ENCODE measurements at regions not wholly inside any gene's neighbourhood (a gene's known extent, or its start where the extent isn't known, plus 50 kb on each side); places are given as distances from the start of the nearest gene placed in this dataset.
"Not testable (repeated sequence)": the region's sequence is repeated elsewhere in the genome, so short reads cannot be mapped to it uniquely, and the experiment has no call there.

- not testable (repeated sequence) for DNase-seq
Observed at GRCh38 chr6:112887424-112887823, 540.3 kb downstream of the RFPL4B start.

- no peak for DNase-seq
Observed at GRCh38 chr6:112899541-112899940, 552.4 kb downstream of the RFPL4B start.

GRCh38 chr6:112903361-112903760 is 556.2 kb downstream of the RFPL4B start:
- no peak for DNase-seq

- no peak for DNase-seq
Observed at GRCh38 chr6:112906726-112907125, 559.6 kb downstream of the RFPL4B start.

GRCh38 chr6:112909781-112910180 is 562.7 kb downstream of the RFPL4B start:
- DNase-seq: no peak

GRCh38 chr6:112910256-112910655 is 563.1 kb downstream of the RFPL4B start:
- DNase-seq: no peak

GRCh38 chr6:112911959-112912358 is 564.8 kb downstream of the RFPL4B start:
- no peak for DNase-seq

- no peak for DNase-seq
Observed at GRCh38 chr6:112912416-112913101, 565.4 kb downstream of the RFPL4B start.

- DNase-seq: not testable (repeated sequence)
Observed at GRCh38 chr6:112919744-112920143, 572.6 kb downstream of the RFPL4B start.

- no peak for DNase-seq
Observed at GRCh38 chr6:112920994-112921393, 573.9 kb downstream of the RFPL4B start.

- no peak for DNase-seq
Observed at GRCh38 chr6:112923940-112924587, 576.9 kb downstream of the RFPL4B start.

- no peak for DNase-seq
Observed at GRCh38 chr6:112925702-112926101, 578.6 kb downstream of the RFPL4B start.

- DNase-seq: no peak
Observed at GRCh38 chr6:112927641-112928320, 580.7 kb downstream of the RFPL4B start.

- DNase-seq: no peak
Observed at GRCh38 chr6:112929641-112930040, 582.5 kb downstream of the RFPL4B start.

GRCh38 chr6:112931832-112932231 is 584.7 kb downstream of the RFPL4B start:
- DNase-seq: no peak

GRCh38 chr6:112933947-112934346 is 586.8 kb downstream of the RFPL4B start:
- DNase-seq: no peak

- no peak for DNase-seq
Observed at GRCh38 chr6:112934433-112935327, 587.5 kb downstream of the RFPL4B start.

GRCh38 chr6:112935402-112936078 is 588.4 kb downstream of the RFPL4B start:
- no peak for DNase-seq

- no peak for DNase-seq
Observed at GRCh38 chr6:112936079-112936472, 588.9 kb downstream of the RFPL4B start.

- no peak for DNase-seq
Observed at GRCh38 chr6:112936504-112936903, 589.4 kb downstream of the RFPL4B start.

- not testable (repeated sequence) for DNase-seq
Observed at GRCh38 chr6:112937690-112938089, 590.6 kb downstream of the RFPL4B start.

GRCh38 chr6:112938650-112939049 is 591.5 kb downstream of the RFPL4B start:
- DNase-seq: no peak
